ENCODE measurements at regions not wholly inside any gene's neighbourhood (a gene's known extent, or its start where the extent isn't known, plus 50 kb on each side); places are given as distances from the start of the nearest gene placed in this dataset.
A peak's percentile ranks its signal among the peaks of the same experiment; 100 is the strongest.

DNA sequence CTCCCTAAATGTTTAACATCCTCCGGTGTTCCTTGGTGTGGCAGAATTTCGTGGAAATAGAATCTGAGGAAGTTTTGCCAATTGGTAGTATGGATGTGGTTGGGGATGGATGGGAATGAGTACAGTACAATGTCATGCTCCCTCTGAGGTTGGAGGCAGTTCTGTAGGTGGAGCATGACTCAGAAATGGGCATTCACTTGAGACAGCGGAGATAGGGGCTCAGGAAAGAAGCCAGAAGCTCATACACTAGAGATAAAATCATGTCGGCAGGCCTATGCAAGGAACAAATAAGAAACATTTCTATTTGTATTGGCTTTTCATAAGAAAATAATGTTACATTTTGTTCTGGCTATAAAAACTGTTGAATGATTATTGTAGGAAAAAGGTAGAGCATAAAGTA lies 196.0 kb downstream of the URB2 start:
- DNase-seq (ENCODE audit: low spot score): no peak

DNA sequence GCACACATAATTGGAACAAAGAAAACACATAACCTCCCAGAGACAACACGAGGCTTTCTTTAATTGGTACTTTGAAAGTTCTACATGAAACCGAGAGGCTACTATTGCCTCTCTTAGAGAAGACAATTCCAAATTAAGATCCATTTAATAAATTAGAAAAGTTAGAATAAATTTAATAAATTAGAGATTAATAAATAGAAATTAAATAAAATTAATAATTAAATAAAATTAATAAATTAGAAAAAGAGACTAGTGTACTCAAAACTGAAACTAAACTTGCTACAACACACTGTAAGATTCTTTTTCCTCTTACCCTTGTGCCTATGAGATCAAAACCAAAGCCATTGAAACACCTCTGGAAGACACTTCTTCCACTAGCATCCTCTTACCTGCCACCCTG lies 199.0 kb downstream of the URB2 start:
- DNase-seq (ENCODE audit: low spot score): no peak

DNA sequence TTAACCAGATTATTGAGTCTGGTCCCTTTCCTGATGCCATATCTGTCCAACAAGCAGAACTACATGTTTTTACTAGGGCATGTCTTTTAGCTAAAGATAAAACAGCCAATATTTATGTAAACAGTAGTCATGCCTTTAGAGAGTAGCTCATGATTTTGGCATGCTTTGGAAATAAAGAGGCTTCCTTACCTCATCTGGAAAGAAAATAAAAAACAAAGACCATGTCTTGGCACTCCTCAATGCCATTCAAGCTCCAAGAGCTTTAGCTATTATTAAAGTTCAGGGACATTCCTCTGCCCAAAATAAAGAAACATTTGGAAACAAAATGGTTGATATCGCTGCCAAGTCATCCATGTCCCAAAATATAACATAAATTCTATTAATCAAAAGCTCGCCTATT lies 202.4 kb downstream of the URB2 start:
- DNase-seq (ENCODE audit: low spot score): no peak

DNA sequence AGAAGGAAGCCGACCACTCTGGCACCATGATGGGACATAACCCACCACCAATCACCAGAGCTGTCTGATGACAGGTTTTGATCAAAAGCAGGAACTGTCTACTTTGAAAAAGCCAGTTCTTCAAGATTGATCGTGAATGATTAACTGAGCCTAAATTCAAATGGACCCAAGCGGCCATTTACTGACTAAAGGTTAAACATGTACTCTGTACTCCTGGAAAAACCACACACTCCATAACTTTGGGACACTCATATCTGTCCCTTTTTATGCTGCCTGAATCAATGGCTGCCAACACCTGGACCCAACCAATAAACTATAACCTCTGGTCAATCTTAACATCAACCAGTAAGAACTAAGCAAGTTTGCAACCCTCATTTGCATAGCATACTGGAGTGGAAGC lies 206.6 kb downstream of the URB2 start:
- DNase-seq (ENCODE audit: low spot score): no peak

DNA sequence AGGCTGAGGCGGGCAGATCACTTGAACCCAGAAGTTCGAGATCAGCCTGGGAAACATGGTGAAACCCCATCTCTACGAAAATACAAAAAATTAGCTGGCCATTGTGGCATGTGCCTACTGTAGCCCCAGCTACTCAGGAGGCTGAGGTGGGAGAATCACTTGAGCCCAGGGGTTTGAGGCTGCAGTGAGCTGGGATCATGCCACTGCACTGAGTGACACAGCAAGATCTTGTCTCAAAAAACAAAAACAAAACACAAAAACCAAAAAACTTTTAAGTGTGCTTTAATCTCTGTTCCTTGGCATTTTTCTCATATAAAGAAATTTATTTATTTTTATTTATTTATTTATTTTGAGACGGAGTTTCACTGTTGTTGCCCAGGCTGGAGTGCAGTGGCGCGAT lies 208.2 kb downstream of the URB2 start:
- DNase-seq (ENCODE audit: low spot score): no peak

DNA sequence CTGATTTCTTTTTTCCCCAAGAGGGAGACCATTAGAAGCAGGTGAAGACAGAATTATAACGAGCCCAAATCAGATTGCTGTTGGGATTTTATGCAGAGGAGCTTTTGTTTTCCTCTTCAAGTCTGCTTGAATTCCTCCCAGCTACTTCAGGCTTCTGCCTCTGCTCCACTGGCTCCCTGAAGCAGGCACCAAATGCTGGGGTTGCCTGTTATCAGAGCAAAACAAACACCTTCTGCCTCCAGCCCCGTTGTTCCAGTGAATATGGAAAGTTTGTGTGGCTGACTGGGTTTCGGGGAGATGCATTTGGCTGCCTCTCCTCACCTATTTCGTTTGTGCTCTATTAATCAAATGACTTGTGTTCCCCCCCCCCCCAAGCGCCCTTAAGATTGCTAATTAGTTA lies 209.2 kb downstream of the URB2 start:
- DNase-seq (ENCODE audit: low spot score): no peak

DNA sequence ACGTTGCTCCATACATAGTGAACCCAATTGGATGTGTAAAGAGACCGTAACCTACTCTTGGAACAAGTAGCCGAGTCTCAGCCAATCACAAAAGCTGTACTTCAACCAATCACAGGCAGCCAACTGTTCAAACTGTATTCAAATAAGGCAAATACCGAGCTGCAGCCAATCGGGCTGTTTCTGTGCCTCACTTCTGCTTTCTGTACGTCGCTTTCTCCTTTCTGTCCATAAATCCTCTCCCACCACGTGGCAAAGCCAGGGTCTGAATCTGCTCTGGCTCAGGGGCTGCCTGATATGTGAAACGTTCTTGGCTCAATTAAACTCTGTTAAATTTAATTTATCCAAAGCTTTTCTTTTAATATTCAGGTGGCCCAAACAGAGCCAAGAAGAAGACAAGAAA lies 210.3 kb downstream of the URB2 start:
- DNase-seq (ENCODE audit: low spot score): no peak

DNA sequence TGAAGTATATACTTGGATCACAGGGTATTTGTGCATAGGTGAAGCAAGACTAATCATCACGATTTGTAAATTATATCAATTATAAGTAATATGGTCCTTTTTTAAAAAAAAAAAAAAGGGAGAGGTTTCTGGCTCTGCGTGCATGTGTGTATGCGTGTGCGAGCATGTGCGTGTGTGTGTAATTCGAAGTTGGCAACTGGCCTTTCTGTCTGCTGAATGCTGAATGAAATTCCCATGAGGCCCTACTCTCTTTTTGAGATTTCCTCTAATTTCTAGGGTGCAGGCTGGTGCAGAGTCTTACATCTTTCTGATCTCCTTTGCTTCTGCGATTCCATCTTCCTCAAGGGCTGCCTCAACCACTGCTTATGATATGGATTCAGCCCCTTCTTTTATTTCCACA lies 212.2 kb downstream of the URB2 start:
- DNase-seq (ENCODE audit: low spot score): no peak

DNA sequence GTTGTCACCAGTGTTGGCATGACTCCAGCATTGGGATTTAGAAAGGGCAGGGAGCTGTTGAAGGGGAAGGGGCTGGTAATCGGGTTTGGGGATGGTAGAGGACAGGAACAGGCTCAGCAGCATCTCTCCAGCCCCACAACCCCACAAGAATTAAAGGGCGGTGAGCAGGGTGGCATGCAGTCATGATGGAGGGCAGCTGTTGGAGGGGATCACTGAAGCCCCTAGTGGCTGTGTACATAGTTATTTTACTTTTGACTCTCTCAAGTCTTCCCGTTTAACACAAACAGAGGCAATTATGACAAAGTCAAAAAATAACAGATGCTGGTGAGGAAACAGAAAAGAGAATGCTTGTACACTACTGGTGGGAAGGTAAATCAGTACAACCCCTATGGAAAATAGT lies 213.8 kb downstream of the URB2 start:
- DNase-seq (ENCODE audit: low spot score): no peak

DNA sequence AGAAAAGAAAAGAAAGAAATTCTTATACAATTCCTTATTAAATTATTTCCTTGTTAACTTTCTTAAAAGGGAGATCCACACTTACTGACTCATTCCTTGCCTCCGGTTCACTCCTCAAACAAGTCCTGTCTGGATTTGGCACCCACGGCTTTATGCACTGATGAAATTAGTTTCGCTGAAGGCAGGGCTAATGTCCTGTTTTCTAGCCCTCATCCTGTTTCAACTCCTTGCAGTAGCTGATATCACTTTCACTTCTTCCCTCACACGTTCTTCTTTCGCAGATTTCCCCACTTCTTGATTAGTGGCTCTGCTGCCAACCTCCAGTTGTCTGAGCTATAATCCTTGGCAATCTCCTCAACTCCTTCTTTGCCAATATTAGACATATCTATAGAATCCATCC lies 215.2 kb downstream of the URB2 start:
- no peak for DNase-seq (ENCODE audit: low spot score)

DNA sequence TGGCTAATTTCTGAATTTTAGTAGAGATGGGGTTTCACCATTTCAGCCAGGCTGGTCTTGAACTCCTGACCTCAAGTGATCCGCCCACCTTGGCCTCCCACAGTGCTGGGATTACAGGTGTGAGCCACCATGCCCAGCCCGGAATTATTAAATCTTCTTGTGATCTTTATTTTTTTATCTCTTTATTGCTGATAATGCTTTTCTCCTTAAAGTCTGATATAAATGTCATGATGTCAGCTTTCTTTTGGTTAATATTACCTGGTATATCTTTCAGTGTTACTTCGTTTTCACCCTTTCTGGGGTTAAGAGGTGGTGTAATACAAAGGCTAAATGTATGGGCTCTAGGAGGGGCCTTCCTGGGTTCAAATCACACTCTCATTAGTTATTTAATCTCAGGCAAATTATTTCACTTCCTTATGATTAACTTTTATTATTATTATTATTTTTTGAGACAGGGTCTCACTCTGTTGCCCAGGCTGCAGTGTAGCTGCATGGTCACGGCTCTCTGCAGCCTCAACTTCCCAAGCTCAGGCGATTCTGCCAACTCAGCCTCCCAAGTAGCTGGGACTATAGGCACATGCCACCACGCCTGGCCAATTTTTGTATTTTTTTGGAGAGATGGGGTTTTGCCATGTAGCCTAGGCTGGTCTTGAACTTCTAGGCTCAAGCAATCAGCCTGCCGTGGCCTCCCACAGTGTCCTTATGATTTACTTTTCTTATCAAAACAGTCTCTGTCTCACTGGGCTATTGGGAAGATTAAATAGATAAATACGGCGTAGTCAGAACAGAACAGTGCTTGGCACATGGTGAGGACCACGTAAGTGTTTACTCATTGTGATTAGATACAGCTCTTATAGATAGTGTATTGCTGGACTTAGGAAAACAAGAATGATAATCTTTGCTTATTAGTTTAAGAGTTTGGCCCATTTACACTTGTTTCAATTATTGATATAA lies 216.5 kb downstream of the URB2 start:
- no peak for DNase-seq (ENCODE audit: low spot score)

DNA sequence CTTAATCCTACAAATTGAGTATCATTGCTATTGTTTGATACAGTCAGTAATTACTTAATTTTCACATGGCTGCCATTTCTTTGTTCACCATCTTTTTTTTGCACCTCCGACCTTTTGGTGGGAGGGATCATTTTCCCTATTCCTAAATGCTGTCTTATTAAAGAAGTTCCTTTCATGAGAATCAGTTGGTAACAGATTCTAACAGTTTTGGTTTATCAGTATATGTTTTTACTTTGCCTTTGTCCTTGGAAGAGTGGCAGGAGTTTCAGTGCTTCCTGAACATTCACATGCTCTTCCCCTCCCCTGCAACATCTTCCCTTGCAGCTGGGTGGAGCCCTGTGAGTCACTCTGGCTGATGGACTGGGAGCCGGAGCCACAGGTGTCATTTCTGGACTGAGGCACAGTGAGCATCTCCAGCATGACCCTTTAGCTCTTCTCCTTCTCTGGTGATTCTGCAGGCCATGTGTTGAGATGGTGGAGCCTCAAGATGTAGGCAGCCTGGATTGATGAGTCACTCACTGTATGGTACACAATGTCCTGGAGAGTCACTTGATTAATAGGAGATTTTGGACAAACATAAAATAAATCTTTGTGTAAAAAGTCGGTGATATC lies 217.7 kb downstream of the URB2 start:
- peak; percentile 7 for DNase-seq (ENCODE audit: low spot score)

DNA sequence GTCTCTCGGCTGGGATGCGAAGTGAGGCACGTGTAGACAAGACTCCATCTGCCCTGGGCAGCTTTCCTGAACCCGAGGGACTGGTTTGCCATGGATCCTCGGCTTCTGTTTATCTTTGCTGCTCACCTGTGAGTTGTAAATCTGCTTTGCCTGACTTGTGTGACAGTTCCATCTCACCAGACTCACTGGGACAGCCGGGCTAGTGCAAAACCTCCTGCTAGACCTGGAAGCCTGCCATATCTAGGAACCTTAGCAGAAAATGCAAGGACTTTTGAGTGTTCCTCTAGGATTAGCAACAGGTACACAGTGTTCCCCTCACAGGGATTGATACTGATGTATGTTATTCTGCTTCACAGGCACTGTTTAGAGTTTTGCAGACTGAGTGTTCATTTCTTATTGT lies 218.6 kb downstream of the URB2 start:
- DNase-seq (ENCODE audit: low spot score): no peak

DNA sequence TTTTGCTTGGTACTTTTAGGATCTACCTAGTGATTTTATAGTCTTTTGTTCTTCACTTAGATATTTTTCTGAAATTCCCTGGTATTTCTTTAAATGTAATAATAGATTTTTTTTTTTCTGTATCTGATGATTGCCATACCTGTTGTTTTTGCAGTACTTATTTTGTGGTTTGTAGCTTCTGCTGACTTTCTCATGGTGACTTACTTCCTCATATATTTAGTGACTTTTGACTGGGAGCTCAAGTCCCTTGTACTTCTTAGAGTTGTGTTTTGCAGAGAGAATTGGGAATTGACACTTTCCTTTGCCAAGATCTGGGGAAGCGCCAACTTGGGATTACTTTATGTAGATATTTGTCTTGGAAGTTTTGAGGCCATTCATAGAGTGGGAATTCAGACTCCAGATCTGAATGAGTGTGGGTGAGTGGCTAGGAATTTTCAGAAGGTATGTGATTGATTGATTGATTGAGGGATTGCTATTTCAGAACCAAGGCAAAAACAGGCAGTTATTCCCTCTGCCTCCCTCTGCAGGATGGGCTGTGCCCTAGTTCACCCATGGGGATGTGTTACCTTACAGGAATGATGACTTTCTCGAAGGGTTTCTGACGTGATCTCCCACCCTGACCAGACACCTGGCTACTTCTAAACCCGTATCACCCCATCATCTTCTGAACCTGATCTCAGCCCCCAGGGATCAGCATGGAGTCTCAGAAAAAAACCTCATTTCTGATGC lies 219.5 kb downstream of the URB2 start:
- no peak for DNase-seq (ENCODE audit: low spot score)

DNA sequence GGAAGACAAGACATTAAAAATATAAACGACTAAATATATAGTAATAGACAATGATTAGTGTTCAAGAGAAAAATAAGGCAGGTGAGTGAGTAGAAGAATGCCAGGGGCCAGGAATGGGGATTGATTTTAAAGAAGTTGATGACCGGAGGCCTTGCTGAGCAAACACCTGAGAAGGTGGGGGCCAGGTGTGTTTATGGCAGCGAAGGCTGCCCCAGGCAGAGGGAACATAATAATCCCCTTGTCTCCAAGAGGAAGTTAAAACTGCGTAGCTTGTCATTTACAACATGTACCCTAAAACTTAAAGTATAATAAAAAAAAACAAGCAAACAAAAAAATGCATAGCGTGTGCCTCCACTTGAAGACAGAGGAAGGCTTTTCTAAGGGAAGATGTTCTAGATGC lies 220.3 kb downstream of the URB2 start:
- no peak for DNase-seq (ENCODE audit: low spot score)

DNA sequence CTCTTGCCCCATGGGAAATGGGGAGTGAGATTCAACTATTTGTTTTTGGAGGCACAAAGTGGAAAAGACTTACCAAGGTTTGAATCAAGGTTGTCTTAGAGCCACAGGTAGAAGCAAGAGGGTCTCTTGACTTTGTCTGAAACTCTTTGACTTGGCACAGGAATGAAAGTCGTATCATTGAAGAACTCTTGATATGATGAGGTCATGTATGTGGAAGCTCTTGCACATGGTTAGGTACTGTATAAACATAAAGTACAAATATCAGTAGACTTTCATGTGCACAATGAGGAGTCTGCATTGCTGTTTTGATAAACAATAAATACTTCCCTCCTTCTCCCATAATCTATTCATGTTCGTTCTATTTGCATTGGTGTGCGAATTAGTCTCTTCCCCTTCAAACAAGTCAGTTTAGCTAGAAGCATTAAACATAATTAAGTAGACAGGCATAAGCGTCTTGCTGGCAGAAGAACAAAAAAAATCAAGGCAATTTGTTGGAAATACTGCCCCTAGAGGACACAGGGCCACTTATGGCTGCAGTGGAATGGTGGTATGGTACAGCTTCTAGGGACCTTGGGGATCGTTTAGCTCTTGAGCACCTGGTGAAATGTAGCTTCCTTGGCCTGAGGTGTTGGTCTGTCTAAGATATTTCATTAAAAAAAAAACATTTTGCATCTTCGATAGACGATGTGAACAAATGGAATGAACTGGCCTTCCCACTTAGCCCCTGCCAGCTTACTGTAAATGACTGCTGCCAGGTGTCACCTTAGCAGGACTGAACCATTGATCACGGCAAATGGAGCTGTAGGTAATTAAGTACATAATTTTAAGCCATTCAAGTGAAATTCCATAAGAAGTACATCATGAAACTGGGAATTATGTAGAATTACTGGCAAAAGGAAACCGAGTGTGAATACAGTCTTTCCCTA lies 218.0 kb upstream of the GALNT2 start:
- DNase-seq (ENCODE audit: low spot score): peak; percentile 43

DNA sequence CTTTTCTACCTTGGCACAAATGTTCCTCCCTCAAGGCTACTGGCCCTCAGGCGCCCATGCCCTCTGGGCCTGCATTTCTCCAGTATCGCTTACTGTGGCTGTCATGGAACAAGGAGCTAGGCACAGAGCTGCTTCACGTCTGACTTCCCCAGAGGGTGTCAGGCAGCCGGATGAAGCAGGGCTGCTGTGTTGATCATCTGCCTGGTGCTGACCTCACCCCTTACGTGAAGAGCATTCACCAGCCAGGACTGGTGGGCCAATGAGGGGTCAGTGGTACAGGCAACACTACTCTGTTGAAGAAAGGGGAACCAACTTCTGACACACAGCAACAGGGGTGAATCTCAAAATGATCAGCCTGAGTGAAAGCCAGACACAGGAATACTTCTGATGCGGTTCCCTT lies 215.5 kb upstream of the GALNT2 start:
- DNase-seq (ENCODE audit: low spot score): no peak

DNA sequence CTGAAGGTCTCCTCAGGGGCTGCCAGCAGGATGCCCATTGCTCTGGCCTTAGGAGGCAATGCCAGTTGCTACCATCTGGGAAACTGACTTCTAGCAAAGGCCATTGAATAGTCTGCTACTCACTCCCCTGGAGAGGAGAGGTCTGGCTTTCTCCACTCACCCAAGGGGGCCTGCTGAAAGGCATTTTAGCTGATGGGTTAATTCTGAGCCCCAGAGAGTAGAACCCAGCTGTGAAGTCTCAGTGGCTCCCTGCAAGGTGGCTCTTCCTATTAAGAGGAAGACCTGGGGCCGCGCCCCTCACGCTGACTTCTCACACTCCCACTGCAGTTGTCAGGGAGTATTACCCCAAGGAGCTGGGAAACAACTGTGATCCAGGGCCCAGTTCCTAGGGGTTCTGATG lies 213.3 kb upstream of the GALNT2 start:
- DNase-seq (ENCODE audit: low spot score): no peak

DNA sequence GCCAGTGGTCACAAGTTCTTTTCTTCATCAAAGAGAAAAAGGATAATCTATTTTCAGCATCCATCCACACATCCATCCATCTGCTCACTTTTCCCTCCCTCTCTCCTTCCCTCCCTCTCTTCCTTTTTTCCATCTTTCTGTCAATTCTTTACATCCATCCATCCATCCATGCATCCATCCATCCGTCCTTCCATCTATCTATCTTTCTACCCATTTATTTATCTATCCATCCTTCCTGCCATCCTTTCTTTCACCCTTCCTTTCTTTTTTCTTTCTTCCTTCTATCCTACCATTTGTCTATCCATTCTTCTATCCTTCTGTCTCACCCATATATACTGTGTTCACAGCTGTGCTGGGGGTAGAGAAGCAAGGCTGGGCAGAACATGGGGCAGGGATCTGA lies 212.4 kb upstream of the GALNT2 start:
- no peak for DNase-seq (ENCODE audit: low spot score)

DNA sequence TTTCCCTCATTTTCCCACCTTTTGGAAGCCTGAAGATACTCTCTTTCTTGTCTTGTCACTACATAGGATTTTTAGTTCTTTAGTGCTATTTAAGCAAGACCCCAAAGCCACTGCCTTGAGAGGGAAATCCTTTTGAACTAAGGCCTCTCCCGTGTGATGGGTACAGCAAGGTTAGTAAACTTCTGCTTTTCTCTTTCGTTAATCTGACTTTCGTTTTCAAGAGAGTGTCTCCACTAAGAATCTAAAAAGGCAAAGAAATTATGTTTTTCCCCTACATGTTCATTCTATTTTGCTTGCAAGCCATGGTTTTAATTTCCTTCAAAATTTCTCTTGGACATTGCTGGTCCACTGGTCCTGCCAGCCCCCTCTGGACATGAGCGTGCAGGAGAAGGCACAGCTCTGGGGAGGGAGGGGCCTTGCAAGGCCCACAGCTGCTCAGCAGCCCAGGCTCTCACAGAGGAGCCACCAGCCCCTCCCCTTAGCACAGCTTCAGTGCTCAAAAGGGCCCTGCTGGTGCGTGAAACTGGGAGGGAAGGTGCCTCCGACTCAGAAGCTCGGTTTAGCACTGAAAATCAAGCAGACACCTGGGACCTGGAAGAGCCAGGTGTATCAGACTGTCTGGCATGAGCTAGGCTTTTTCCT lies 210.9 kb upstream of the GALNT2 start:
- no peak for DNase-seq (ENCODE audit: low spot score)

DNA sequence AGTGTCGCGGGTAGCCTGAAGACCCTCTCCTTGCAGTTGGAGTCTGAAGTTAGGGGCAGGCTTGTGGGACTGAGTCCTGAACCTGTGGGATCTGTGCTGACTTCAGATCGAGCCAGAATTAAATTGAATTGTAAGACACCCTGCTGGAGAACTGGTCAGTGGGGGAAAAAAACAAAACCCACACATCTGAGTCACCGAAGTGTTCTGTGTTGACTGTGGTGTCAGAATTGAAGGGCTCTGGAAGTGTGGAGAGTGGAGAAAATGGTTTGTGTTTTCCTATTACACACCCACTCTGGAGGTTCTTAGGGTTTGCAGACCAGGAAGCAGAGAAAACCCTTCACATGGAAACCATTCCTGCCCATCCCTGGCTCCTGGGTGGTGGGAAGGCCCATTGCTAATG lies 209.5 kb upstream of the GALNT2 start:
- DNase-seq (ENCODE audit: low spot score): no peak

DNA sequence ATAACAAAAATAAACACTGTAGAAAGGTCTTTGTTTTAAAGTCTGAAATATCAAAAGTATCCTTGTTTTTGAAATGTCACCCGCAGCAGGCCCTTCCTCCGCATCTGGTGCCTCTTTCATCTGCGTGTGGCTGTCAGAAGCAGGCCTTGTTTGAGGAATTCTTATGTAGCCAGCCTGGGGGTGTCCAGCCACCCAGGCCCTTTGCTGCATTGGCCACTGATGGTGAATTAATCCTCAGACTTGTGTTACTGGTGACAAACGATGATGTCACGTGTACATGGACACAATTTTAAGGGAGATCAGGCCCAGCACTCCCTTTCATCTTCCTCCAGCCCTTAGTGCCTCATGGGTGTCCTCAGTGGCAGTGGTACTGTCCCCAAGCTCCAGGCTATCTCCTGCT lies 208.0 kb upstream of the GALNT2 start:
- no peak for DNase-seq (ENCODE audit: low spot score)
